NT2/D1 (cell line): ENCODE measurements at regions not wholly inside any gene's neighbourhood (a gene's known extent, or its start where the extent isn't known, plus 50 kb on each side); places are given as distances from the start of the nearest gene placed in this dataset.

Experiments used
- SUZ12 ChIP-seq: IDR thresholded peaks from 2 replicates; pipeline ENCODE4 v1.6.1; 2011; ENCODE audit not compliant: insufficient read length, insufficient read depth; ENCODE audit errors: extremely low read depth
- YY1 ChIP-seq: IDR thresholded peaks from 2 replicates; pipeline ENCODE4 v1.6.1; 2011; ENCODE audit not compliant: insufficient read length, insufficient read depth
- ZNF274 ChIP-seq: IDR thresholded peaks from 2 replicates; pipeline ENCODE4 v1.6.1; 2011; ENCODE audit warnings: mild to moderate bottlenecking, low read depth, low read length

GRCh38 chr15:77862651-77863104 is 214.8 kb downstream of the TBC1D2B start:
- TF ChIP-seq ZNF274 (no peak), YY1 (no peak), SUZ12 (no peak)
